ENCODE measurements at regions not wholly inside any gene's neighbourhood (a gene's known extent, or its start where the extent isn't known, plus 50 kb on each side); places are given as distances from the start of the nearest gene placed in this dataset.

- H3K4me1 Mint-ChIP-seq, result peaks cover 32% of the 10 kb centered on the region
- peaks cover 4 to 7% of the 10 kb centered on the region in 2 donors for H3K9me3 Mint-ChIP-seq
- no peak overlapping the region for H3K4me3 Mint-ChIP-seq
- no peak for ATAC-seq
- DNase-seq, result no peak
- H3K27me3 Mint-ChIP-seq, result no peaks in the 10 kb centered on the region
- peak overlapping the region; percentile 27 to 84 for H3K27ac Mint-ChIP-seq
These were observed 67.7 kb upstream of the GCM1 start for GRCh38 chr6:53216301-53216700.

GRCh38 chr6:53214172-53214571 lies 65.5 kb upstream of the GCM1 start:
- Mint-ChIP-seq H3K27ac (peak overlapping the region in 1 of 2 donors; percentile 23), H3K9me3 (peaks cover 7 to 9% of the 10 kb centered on the region in 2 donors)

DNA sequence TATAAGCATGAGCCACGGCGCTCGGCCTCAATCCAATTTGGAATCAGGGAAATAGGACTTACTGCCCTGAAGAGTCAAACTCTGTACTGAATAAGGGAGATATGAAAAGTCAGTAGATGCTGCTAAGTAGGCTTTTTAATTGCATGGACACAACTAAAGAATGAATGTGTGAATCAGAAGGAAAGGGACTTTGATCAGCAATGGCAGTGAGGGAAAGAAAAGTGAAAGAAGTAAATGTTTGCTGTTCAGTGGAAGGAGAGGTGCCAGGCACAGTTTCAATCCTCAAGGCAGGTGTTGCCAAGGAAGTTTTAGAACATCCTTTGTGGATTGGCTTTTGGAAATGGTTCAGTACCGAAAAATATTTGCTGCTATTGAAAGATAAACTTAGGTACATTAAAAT lies 62.2 kb upstream of the GCM1 start:
- Mint-ChIP-seq H3K27ac (no peak overlapping the region), H3K4me1 (peaks cover 20% of the 10 kb centered on the region), H3K4me3 (no peak overlapping the region), H3K9me3 (peaks cover 0 to 9% of the 10 kb centered on the region in 2 donors), H3K27me3 (no peaks in the 10 kb centered on the region)
- DNase-seq (no peak), ATAC-seq (no peak)

More at GRCh38 chr6:53214172-53214571, 65.5 kb upstream of the GCM1 start:
- Mint-ChIP-seq H3K27me3 (no peaks in the 10 kb centered on the region), H3K4me3 (no peak overlapping the region), H3K4me1 (peaks cover 38% of the 10 kb centered on the region)
- ATAC-seq, result peak; percentile 59
- no peak for DNase-seq

- H3K27ac Mint-ChIP-seq, result no peak overlapping the region
- ATAC-seq (no peak), DNase-seq (no peak)
- H3K4me3 Mint-ChIP-seq, result no peak overlapping the region
- no peaks in the 10 kb centered on the region for H3K27me3 Mint-ChIP-seq
- H3K4me1 Mint-ChIP-seq, result peaks cover 13% of the 10 kb centered on the region
- H3K9me3 Mint-ChIP-seq, result peaks cover 0 to 9% of the 10 kb centered on the region in 2 donors
These were observed 61.0 kb upstream of the GCM1 start for GRCh38 chr6:53209681-53210080.

DNA sequence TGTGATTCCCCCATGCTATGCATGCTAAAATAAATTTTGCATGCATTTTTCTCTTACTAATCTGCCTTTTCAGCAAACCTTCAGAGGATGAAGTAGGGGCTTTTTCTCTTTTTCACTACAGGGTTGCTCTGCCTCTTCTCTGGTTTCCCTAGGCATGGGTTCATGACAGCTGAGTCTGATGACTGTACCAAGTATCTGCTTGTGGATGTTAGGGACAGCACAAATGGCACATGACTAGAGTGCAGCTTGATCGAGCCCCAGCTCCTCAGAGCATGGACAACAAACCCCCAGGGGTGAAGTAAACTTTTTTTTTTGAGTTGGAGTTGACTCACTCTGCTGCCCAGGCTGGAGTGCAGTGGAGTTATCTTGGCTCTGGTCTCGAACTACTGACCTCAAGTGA lies 57.1 kb upstream of the GCM1 start:
- no peak for ATAC-seq
- Mint-ChIP-seq H3K9me3 (peaks cover 0 to 2% of the 10 kb centered on the region in 2 donors), H3K27me3 (no peaks in the 10 kb centered on the region), H3K4me1 (peaks cover 15% of the 10 kb centered on the region), H3K27ac (no peak overlapping the region), H3K4me3 (no peak overlapping the region)
- no peak for DNase-seq

GRCh38 chr6:53203483-53203882 lies 54.8 kb upstream of the GCM1 start:
- Mint-ChIP-seq H3K27me3 (no peaks in the 10 kb centered on the region), H3K4me3 (no peak overlapping the region), H3K9me3 (no peaks in the 10 kb centered on the region), H3K27ac (no peak overlapping the region), H3K4me1 (peaks cover 12% of the 10 kb centered on the region)
- ATAC-seq (no peak), DNase-seq (no peak)

DNA sequence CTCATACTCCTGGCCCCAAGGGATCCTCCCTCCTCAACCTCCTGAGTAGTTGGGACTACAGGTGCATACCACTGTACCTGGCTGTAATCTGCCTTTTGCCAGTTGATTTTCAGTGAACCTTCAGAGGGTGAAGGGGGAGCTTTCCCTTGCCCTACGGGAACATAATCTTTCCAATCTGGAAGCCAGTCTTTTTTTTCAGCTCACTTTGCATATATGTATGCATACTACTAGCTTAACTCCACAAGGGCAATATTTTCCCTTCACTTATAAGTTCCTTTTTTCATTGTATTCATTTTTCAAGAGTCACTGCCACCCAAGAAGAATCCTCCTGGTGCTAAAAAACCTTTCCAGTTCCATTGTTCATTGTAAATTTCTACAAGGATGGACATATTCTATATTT lies 53.4 kb upstream of the GCM1 start:
- Mint-ChIP-seq H3K9me3 (no peaks in the 10 kb centered on the region), H3K4me1 (peaks cover 12% of the 10 kb centered on the region), H3K27me3 (no peaks in the 10 kb centered on the region), H3K4me3 (no peak overlapping the region), H3K27ac (no peak overlapping the region)
- DNase-seq (no peak), ATAC-seq (no peak)

GRCh38 chr6:53201270-53201669 lies 52.6 kb upstream of the GCM1 start:
- Mint-ChIP-seq H3K4me1 (peaks cover 12% of the 10 kb centered on the region), H3K9me3 (no peaks in the 10 kb centered on the region), H3K27me3 (no peaks in the 10 kb centered on the region), H3K27ac (no peak overlapping the region), H3K4me3 (no peak overlapping the region)
- DNase-seq (no peak), ATAC-seq (no peak)

DNA sequence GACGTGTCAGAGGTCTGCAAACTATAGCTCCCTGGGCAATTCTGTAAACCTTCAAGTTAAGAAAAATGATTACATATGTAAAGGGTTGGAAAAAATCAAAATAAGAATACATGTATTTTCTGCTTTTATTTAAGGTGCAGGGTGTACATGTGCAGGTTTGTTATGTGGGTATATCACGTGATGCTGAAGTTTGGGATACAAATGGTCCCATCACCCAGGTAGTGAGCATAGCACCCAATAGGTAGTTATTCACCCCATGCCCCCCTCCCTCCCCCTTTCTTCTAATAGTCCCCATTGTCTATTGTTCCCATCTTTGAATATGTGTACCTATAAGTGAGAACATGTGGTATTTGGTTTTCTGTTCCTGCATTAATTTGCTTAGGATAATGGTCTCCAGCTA lies 51.1 kb upstream of the GCM1 start:
- no peaks in the 10 kb centered on the region for H3K9me3 Mint-ChIP-seq
- H3K27me3 Mint-ChIP-seq, result no peaks in the 10 kb centered on the region
- DNase-seq, result no peak
- peak overlapping the region; percentile 9 to 15 for H3K27ac Mint-ChIP-seq
- H3K4me1 Mint-ChIP-seq, result peaks cover 12% of the 10 kb centered on the region
- H3K4me3 Mint-ChIP-seq, result no peak overlapping the region
- ATAC-seq, result no peak

- no peak overlapping the region for H3K4me3 Mint-ChIP-seq
- DNase-seq (no peak), ATAC-seq (no peak)
- peaks cover 12% of the 10 kb centered on the region for H3K4me1 Mint-ChIP-seq
- no peak overlapping the region for H3K27ac Mint-ChIP-seq
- no peaks in the 10 kb centered on the region for H3K9me3 Mint-ChIP-seq
- H3K27me3 Mint-ChIP-seq, result no peaks in the 10 kb centered on the region
These were observed 50.5 kb upstream of the GCM1 start for GRCh38 chr6:53199156-53199555.
